Left hindlimb (tissue), 1 donor: ENCODE measurements at regions not wholly inside any gene's neighbourhood (a gene's known extent, or its start where the extent isn't known, plus 50 kb on each side); places are given as distances from the start of the nearest gene placed in this dataset.

Experiments used
- DNase-seq: peaks from one replicate; pipeline ENCODE4 v3.0.0-alpha.2; 2018

- no peak for DNase-seq
These were observed 626.8 kb downstream of the TBC1D22A start for GRCh38 chr22:47389201-47389600.

GRCh38 chr22:47388778-47389177, 626.3 kb downstream of the TBC1D22A start:
- DNase-seq = no peak

DNA sequence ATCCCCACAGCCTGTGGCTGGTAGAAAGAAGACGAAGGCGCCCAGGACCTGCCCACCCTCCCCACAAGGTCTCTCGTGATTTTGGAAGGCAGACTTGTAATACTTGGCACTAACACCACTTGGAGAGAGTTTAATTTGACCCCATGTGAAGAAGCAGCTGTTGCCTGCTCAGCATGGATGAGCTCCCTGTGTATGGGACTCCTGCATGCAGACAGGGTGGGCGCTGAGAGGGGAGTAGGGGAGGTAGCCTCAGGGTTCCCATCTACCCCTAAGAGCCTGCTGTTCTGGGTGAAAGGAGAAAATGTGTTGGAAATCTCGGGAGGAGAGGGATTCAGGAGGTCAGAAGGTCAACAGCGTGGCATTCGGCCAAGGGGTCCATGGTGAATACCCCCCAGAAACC, 625.9 kb downstream of the TBC1D22A start:
- no peak for DNase-seq

DNA sequence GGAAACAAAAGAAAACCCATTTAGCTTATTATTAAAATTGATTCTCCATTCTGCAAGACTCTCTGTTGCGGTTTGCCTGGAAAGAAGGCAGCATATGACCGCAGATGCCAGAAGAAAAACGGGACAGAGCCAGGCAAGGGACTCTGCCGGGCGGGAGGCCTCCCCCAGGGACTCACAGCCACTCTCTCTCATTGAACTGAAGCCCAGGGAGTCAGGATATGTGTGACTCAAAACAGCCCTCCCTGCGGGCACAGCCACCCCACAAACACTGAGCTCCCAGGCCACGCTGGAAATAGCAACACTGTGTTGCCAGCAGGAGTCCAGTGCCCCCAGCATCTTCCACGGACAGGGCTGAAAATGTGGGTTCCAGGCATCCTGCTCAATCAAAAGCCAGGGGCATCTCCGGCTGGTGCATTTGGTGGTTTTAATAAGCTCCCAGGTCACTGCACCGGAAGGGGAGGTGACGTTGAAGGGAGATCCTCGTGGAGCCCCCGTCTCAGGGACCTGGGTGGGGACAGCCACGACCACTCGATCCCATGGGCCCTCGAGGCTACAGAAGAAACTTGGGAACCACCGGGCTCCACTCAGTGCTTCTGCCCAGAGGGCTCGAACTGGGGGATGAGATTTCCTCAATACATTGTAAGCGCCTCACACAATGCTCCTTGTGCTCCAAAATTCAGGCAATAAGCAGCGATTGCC, 624.5 kb downstream of the TBC1D22A start:
- DNase-seq = no peak

- DNase-seq = no peak
These were observed 622.5 kb downstream of the TBC1D22A start for GRCh38 chr22:47384977-47385376.

DNA sequence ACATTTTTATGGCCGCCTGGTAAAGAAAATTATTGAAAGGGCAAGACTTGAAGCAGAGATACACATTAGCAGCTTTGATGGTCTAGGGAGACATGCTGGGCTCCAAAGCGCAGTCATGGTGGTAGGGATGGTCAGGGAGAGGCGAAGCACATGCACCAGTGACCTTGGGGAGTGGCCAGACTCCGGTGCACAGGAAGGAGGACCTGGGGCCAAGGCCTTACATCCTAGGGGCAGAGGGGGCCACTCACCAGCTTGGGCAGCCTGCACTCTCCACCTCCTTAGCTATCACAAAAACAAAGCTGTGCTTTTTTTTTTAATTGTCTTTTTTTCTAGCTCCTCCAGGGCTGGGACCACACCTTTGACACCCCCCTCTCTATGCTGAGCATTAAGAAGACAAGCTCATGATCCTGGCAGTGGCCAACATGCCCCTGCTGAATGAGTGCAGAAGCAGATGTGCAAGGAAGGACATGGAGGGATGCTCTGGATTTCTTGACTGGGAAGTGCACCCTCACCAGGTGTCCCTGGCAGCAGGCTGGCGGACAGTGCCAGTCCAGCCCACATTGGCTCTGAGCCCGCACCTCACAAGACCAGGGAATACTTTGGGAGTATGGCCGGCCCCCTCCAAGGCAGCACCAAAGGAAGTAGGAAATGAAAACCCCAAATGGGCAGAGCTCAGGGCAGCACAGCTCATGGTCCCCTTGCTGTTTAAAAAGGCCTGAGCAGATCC, 619.9 kb downstream of the TBC1D22A start:
- no peak for DNase-seq

DNA sequence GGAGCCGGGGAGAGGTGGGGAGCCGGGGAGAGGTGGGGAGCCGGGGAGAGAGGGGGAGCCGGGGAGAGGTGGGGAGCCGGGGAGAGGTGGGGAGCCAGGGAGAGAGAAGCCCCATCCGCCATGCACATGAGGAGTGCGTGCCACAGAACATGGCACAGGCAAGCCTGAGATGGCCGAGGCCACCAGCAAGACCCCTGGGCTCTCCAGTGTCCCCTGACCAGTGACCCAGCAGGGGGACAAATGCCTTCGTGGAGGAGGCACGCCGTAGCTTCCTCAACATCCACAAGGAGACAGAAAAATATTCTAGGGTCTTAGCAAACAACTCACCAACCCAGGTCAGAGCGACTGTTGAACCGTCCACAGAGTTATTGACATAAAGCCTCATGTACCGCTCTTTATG, 618.8 kb downstream of the TBC1D22A start:
- DNase-seq = no peak

DNA sequence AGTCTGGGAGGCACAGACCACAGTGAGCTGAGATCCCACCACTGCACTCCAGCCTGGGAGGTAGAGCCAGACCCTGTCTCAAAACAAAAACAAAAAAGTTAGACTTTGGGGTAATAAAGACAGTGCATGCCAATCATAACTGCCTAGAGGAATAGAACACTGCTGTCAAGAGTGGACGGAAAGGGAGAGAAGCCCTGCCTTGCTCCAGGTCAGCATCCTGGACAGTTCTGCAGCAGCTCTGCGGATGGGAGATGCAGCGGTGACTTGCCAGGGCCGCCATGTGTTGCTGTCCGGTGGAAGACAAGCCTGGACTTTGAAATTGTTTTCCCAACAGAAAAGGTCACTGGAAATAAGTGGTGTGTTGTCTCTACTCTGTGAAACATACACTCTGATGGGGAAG, 618.2 kb downstream of the TBC1D22A start:
- DNase-seq = no peak

DNA sequence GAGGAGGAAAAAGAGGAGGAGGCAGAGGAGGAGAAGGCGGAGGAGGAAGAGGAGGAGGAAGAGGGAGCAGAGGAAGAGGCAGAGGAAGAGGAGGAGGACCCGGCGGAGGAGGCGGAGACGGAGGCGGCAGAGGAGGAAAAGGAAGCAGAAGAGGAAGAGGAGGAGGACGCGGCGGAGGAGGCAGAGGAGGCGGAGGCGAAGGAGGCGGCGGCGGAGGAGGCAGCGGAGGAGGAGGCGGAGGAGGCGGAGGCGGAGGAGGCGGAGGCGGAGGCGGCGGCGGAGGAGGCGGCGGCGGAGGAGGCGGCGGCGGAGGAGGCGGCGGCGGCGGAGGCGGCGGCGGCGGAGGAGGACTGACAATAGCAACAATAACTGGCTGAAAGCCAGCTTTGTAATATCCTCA, 616.6 kb downstream of the TBC1D22A start:
- DNase-seq = no peak

DNA sequence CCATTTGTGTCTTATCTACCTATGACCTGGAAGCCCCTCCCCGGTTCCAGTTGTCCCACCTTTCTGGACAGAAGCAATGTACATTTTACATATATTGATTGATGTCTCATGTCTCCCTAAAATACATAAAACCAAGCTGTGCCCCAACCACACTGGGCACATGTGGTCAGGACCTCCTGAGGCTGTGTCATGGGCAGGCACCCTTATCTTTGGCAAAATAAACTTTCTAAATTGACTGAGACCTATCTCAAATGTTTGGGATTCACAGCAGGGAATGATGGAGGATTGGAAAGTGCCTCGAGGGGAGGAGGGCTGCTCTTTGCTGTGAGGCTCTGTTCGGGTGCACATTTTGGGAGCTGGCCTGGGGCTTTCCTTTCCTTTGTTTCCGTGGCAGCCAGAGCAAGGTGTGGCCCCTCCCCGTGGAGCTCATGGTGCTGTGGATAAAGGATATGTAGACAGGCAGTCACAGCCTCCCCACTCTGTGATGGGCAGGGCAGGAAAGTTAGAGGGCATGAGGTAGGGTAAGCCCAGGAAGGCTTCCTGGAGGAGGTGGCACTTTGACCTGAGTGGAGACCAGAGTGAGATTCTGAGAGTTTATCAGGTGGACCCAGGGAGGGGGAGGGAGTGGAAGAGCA, 615.6 kb downstream of the TBC1D22A start:
- DNase-seq = no peak

GRCh38 chr22:47376901-47377505, 614.6 kb downstream of the TBC1D22A start:
- DNase-seq = no peak

DNA sequence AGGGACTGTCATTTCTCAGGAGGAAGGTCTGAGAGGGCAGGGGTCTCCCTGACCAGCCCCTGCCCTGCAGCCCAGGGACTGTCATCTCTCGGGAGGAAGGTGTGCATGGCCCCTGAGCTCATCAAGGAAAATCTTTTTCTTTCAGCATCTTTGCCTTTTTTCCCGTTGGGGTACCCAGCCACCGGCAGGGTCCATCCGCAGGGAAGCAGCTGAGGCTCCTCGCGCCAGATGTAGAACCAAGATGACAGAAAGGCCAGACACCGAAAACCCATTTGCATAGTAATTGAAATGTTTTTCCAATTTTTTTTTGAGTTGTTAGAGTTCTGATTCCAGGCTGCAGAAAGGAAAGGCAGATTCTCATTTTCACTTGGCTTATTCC, 613.9 kb downstream of the TBC1D22A start:
- DNase-seq = no peak

DNA sequence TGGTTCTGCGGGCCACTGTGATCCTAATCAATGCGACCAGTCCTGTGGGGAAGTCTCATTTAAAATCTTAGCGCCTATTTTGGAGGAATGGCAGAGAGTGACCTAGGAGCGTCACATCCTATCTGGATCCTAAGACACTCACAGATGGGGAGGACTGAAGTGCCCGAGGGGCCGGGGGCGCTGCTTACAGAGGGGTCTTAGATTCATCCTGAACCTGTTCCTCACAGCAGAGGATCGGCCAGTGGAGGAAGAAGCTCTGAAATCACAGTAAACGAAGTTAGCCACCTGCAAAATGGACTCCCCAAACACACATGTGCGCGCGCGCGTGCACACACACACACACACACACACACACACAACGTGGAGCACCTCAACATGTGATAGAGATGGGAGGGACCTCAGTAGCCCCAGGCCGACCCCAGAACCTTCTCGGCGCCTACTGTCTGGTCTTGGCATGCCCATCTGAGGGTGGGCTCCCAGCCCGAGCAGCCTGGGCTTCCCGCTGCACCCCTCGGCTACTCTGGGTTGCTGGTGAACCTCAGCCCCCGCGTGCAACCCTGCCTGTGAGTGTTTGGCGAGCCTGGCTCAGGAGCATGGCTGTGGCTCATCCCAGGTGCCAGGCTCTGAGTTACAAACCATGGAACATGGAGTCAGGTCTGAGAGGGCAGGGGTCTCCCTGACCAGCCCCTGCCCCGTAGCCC, 613.3 kb downstream of the TBC1D22A start:
- DNase-seq = no peak

DNA sequence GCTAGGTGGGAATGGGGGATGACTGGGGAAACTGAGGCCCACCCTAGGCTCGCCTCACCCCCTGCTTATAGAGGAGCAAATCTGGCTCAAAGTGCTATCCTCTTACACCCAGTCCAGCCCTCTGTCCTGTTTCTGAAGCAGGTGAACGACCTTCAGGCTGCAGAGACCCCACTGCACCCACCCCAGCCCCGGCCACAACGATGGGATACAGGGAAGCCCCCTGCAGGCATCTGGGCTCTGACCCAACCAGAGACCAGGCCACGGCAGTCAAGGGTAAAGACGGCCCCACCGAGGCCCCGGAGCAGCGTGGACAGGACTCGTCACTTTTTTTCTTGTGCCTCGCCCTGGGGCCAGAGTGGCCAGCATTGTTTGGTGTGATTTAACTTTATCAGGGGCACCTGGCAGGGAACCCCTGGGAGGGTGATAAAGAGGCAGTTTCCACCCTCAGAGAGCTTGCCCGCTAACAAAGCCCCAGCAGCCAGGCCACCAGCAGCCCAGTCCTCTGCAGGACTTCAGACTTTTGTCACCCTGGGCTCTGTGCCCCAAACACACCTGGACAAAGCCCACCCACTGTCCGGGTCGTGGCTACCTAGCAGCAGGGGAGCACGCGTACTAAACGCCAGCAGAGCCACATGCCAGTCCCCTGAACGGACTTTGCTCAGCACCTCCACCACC, 612.6 kb downstream of the TBC1D22A start:
- no peak for DNase-seq

DNA sequence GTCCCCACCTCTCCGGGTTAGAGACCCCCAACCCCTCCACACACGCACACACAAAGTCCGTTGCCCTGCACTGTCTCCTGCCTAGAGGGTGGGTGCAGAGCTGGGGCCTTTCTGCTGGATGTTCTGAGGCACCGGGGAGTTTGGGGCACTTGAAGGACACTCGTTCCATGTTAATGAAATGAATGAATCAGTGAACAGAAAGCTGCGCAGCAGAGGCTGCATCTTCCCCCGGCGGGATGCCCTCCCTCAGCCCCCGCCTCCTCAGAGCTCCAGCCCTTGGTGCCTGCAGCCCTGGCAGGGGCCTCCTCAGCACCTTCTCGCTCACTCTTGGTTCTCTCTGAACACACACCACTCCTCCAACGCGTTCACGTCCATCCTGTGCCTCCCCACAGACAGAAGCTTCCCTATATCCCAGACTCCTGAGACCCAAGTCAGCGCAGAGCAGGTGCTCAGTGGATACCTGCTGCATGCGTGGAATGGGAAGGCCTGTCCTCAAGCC, 611.9 kb downstream of the TBC1D22A start:
- DNase-seq = no peak

- DNase-seq = no peak
These were observed 611.3 kb downstream of the TBC1D22A start for GRCh38 chr22:47373648-47374272.

DNA sequence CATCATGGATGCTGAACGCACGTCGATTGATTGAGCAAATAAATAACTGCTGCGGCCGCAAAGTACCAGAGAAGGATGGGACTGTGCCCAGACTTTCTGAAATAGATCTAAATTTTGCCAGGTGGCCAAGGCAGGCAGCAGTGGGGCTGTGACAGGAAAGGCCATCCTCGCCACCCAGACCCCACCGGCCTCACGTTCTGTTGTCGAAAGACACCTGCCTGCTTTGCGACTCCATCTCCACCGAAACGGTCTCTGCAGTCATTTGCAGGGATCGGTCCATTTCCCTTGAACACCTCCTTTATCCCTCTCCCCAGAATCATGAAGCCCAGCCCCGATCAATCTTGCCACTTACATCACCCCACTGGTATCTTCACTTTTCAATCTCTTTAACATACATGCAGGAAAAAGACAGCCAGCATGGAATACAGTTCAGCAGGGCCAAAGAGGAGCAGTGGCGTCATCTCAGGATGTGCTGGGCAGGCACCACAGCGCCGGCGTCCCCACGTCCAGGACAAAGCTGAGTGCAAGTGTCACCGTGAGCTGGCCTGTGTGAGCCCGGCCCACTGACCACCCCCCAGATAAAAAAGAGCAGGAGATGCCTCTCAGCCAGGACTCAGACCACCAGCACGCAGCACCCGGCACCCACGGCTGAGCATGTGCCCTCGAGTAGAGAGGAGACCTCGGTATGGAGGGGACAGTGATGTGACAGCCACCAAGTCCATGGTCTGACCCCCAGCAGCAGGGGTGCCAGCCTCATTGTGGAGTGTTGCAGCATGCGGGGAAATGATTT, 610.3 kb downstream of the TBC1D22A start:
- no peak for DNase-seq

GRCh38 chr22:47372111-47372581, 609.7 kb downstream of the TBC1D22A start:
- no peak for DNase-seq

DNA sequence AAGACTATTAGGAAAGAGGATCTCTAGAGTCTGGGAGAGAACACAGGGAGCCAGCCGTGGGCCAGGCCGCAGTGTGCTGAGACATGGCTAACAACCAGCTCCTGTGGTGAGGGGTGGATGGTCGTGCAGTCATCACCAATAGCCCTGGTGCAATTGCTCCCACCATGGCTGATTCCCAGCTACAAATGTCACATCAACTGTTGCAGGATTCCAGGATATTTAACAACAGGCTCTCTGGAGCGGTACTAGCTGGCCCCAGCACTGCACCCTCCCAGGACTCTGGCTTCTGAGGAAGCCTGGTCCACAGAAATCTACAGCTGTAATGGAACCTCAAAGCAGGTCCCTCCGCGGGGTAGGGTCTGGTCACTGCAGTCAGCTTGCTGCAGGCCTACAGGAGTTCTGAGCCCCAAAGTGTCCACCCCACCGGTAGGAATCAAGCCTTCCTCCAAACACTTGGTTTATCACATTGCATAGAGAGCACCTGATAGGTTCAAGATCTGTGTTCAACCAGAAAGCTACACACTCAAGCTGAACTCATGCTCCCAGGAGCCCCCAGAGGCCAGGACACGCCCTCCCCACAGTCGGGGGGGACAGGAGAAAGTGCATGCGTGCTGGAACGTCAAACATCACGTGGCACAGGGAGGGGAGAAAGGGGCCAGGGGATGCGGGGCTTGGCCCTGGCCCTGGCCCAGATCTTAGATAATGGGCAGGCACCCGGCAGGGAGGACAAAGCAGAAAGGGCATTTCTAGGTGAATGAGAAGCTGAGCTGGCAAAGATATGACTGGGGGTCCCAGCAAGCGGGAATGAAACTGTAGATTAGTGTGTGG, 609.0 kb downstream of the TBC1D22A start:
- no peak for DNase-seq
